D341Med (cell line): ENCODE measurements at regions not wholly inside any gene's neighbourhood (a gene's known extent, or its start where the extent isn't known, plus 50 kb on each side); places are given as distances from the start of the nearest gene placed in this dataset.

Experiments
- DNase-seq: peaks from one replicate; pipeline ENCODE4 v3.0.0; 2012; ENCODE audit warnings: low spot score

DNA sequence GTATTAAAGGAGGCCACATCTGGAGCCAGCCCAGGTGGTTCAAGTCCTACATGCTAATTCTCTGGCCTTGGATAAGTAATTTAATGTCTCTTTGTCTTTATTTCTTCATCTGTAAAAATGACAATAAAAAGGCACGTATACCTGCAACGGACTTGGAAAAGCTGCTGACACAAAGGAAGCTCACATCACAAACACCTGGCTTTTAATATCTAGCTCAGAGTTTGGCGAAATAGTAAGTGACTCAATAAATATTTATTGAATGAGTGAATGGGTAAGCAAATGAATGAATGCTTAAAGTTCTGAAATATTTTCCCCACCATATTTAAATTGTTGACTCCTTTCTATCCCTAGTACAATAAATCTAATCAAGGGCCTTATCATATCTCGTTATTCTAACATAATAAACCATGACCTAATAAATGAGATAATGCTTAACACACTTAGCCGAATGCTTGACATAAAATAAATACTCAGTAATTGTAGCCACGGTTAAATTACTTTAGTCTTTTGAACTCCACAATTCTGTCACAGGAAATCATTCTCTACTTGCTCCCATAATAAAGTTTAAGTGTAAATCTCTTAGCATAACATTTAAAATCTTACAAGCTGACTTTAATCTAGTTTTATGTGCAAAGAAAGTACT lies 74.7 kb upstream of the PALMD start:
- no peak for DNase-seq

DNA sequence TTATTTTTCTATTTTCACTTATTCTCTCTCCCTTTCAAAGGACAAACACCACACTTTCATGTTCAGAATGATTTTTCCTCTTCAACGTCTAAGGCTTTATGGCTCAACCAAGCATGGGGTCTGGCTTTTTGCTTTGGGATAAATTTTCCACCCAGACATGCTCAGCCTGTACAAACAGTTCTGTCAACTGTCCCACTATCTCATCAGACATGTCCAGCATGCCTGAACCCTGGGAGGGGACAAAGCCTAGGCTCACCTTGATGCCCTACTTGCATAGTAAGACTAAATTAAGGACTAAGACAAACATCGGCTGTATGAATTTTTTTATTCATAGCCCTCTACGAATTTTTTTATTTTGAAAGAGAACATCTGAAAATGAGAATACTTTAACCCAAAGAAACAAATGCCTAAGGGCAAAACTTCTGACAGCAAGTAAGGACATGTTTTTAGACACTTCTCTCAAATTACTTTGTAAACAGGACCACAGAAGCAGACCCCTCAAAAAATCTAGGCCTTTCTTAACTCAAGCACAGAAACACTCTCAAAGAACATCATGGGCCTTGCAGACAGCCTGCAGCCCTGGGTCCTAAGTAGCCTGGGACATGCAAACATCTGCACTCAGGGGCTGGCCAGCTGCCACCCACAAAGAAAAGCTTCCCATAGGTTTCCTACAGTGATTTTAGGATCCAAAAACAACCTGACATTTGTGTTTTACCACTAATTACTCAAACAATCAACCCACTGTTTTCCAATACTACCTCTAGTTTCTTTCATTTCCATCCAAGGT lies 72.3 kb upstream of the PALMD start:
- DNase-seq = no peak

DNA sequence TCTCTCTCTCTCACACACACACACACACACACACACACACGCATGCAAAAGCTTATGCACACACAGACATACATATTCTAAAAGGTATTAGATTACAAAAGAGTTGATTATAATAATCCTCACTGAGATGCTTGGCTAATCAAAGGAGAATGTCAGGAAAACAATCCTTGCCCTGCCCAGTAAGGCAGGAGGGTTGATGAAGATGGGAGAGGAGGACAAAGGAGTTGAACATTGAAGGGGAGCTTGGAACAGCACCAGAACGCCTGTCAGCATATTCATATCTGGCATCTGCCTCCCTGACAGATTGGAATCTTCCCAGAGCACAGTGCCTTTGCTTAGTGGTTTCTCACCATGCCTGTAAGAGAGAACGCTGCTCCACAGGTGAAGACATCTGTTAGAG lies 68.6 kb upstream of the PALMD start:
- DNase-seq = peak; percentile 33

DNA sequence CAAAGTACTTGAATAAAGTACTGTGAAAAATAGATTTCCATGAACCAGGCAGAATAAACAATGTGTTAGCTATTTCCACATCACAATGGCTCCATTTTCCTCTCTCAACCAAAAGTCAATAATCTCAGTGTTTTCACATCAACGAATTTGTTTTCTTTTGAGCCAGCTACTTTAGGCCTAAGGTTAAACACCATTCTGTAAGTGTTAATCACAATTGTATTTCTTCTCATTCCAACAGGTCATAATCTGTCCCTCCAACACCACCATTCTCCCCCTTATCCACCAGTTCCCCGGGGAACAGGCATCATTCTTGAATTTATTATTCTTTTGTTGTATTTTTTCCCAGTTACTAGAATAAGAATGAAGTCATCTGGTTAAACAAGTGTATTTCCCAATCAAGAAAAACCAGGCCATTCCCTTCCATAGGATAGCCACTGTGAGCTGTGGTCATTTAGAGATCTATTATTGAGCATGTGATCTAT lies 66.2 kb upstream of the PALMD start:
- no peak for DNase-seq

DNA sequence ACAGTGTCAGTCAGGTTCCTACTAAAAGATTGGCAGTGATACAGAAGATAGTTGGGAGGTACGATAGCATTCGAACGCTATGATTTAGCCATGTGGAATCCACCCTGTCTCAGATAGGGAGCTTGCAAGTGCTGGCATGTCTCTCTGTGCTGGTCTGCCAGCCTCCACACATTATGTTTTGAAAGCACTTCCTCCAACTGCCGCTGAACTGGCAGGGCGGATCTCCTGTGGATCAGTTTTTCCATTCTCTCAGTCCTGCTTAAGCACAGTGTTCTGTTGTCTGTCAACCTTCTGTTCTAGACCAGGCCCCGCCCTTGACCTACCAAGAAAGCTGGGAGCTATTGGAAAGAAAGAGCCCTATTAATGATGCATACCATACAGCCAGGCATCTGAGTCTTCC lies 65.5 kb upstream of the PALMD start:
- no peak for DNase-seq

DNA sequence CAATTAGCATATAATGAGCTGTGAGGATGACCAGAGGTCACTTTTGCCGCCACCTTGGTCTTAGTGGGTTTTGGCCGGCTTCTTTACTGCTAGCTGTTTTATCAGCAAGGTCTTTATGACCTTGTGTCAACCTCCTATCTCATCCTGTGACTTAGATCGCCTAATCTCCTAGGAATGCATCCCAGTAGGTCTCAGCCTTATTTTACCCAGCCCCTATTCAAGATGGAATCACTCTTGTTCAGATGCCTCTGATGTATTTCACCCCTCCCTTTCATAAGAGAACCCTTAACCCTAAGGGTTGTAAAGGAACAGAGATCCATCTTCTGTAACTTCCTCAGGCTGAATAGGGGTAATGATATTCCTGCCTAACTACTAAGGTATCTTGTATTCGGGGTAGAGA lies 58.9 kb upstream of the PALMD start:
- DNase-seq = no peak

DNA sequence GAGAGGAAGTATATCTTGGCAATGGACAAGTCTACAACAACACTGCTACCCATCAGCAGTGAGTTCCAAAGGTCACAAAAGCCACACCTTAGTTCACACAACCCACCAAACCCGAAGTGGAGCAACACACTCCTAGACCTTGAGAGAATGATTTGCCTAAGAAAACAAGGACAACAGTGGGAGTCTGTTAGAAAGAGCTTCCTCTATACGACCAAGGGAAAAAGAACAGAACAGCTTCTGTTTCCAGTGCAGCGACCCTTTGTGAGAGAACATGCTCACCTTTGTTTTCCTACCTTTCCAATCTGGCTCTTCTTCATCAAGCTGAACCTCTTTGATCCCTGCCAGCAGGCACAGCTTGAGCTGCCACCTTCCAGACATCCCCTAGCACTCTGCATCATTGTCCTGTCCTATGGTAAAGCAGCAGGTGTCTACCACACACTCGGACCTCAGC lies 56.7 kb upstream of the PALMD start:
- DNase-seq = no peak

DNA sequence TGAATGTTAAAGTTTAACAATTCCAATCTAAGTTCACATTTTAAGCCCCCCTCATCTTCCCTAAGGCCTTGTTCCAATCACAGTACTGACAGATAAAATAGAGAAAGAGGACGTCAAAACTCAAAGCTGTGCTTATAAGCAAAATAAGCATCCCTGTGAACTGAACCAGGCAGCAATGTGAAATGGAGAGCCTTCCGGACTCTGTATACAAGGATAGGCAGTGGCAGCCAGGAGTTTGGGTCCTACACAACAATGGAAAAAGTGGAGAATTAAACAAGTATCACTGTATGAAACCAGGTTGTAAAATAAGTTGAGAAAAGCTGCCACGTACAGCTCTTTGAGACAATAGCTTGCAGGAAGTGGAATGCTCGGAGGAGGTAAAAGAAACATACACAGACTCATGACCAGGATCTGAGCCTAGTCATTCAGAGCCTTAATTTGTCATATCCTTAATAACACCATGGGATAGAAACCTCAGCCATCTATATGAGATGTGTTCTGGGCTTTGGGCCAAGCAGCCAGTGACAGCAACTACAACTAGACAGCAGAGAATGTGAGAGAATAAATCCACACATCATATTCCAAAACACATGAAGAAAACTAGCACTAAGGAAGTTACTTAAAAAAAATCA lies 55.2 kb upstream of the PALMD start:
- no peak for DNase-seq

DNA sequence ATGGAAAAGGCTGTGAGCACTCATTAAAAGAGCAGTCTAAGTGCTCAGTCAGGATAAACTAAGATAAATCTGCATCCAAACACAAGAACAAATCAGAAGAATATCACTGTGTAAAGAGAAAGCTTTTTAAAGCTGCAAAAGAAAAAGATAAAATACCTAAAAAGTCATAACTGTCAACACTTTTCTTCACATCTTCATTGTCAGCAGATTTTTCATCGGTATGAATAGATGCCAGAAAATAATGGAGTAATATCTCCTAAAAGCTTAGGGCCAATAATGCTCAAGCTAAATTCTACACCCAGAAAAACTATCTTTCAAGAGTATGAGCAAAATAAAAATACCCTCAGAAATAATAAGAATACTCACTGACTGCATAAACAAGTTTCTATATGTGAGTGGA lies 54.0 kb upstream of the PALMD start:
- DNase-seq = no peak

DNA sequence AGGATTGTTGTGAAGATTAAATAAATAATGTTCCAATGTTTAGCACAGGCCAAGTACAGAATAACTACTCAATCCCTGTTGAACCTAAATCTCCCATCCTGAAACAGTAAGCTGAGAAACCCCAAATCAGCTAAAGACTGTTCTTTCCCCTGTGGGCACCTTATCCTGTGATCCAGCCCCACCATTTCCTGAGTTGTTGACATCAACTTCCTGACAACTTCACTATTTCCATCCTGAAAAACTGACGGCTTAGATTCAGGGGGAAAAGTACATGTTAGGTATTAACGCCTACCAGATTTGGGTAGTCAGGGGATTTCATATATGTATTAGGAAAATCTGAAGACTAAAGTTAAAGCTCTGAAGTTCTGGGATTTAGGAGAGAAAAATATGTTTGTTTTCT lies 51.7 kb upstream of the PALMD start:
- no peak for DNase-seq

DNA sequence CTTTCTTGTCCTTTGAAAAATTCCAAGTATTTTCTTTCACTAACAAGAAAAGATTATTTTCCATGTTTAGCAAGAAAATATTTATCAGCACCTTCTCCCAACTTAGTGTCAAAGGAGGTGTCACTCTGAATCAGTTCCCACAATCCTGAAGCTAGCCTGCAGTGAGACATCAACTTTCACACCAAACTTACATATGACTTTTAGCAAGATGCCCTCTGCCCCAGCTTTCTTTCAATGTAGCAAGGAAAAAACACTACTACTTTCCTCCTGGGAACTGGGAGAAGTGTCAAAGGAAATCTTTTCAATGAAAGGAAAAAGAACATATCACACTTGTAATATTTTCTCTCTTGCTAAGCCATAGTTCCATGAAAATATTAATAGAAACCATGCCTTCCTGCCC lies 50.9 kb upstream of the PALMD start:
- no peak for DNase-seq

DNA sequence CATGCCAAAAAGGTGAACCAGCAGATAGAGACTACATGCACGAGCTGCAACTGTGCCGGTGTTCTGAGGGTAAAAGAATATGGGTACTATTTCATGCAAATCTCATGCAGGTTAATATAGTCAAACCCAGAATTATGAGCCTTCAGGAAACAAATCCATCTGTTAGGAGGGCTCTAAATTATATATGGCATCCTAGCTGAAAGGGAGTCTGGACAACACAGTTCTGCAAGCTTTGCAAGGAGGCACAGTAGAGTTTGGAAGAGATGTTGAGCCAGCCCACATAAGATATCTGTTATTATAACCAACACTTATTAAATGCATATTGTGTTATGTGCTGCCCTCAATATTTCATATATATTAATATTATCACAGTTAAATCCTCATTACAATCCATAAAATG lies 50.5 kb upstream of the PALMD start:
- DNase-seq = no peak
